NB4 (cell line): ENCODE measurements at regions not wholly inside any gene's neighbourhood (a gene's known extent, or its start where the extent isn't known, plus 50 kb on each side); places are given as distances from the start of the nearest gene placed in this dataset.

ENCODE experiments used
- POLR2A ChIP-seq: IDR thresholded peaks from 2 replicates; pipeline ENCODE4 v1.6.1; 2011; ENCODE audit warnings: mild to moderate bottlenecking; ENCODE audit not compliant: insufficient read length; ENCODE audit errors: extremely low read depth
- TF ChIP-seq, protein P1 (sequence below): IDR thresholded peaks from one replicate; pipeline ENCODE4 v1.5.1; 2012; ENCODE audit warnings: low read depth, low read length

DNA sequence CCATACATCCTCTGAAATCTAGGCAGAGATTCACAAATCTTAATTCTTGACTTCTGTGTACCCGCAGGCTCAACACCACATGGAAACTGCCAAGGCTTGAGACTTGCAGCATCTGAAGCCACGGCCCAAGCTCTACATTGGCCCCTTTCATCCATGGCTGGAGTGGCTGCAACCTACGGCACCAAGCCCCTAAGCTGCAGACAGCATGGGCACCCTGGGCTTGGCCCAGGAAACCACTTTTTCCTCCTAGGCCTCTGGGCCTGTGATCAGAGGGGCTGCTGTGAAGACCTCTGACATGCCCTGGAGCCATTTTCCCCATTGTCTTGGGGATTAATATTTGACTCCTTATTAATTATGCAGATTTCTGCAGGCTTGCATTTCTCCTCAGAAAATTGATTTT lies 457.9 kb downstream of the GRIA2 start:
- TF ChIP-seq, protein P1, sequence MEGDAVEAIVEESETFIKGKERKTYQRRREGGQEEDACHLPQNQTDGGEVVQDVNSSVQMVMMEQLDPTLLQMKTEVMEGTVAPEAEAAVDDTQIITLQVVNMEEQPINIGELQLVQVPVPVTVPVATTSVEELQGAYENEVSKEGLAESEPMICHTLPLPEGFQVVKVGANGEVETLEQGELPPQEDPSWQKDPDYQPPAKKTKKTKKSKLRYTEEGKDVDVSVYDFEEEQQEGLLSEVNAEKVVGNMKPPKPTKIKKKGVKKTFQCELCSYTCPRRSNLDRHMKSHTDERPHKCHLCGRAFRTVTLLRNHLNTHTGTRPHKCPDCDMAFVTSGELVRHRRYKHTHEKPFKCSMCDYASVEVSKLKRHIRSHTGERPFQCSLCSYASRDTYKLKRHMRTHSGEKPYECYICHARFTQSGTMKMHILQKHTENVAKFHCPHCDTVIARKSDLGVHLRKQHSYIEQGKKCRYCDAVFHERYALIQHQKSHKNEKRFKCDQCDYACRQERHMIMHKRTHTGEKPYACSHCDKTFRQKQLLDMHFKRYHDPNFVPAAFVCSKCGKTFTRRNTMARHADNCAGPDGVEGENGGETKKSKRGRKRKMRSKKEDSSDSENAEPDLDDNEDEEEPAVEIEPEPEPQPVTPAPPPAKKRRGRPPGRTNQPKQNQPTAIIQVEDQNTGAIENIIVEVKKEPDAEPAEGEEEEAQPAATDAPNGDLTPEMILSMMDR, result no peak
- no peak for TF ChIP-seq POLR2A
